Spinal cord (tissue), 9 donors: ENCODE measurements at regions not wholly inside any gene's neighbourhood (a gene's known extent, or its start where the extent isn't known, plus 50 kb on each side); places are given as distances from the start of the nearest gene placed in this dataset.

Experiments used
- DNase-seq, 6 donors: peaks; one replicate each; pipeline versions ENCODE4 v3.0.0 to v3.0.0-alpha.2; 2013 to 2015; ENCODE audit warnings: low spot score in 6 of 6, low read depth in 4 of 6
- H3K27ac ChIP-seq: one replicate; pipeline ENCODE4 v1.5.1; 2013; ENCODE audit warnings: low read depth, low read length, control low read depth
- H3K27me3 ChIP-seq: one replicate; pipeline ENCODE4 v1.6.1; 2013; ENCODE audit warnings: low read length; ENCODE audit not compliant: control insufficient read depth, insufficient read depth
- H3K36me3 ChIP-seq: one replicate; pipeline ENCODE4 v1.6.1; 2013; ENCODE audit warnings: low read length; ENCODE audit not compliant: control insufficient read depth, insufficient read depth
- H3K4me1 ChIP-seq: one replicate; pipeline ENCODE4 v1.6.1; 2013; ENCODE audit warnings: low read length; ENCODE audit not compliant: control insufficient read depth, insufficient read depth
- H3K4me3 ChIP-seq: one replicate; pipeline ENCODE4 v1.5.1; 2013; ENCODE audit warnings: low read depth, low read length, control low read depth
- H3K9me3 ChIP-seq: one replicate; pipeline ENCODE4 v1.6.1; 2013; ENCODE audit warnings: low read length; ENCODE audit not compliant: control insufficient read depth, insufficient read depth
- WGBS: methylation state at CpG from one replicate; pipeline ENCODE4 v1.1.5; 2013; ENCODE audit warnings: missing lambda C conversion rate; ENCODE audit not compliant: insufficient coverage; 5-methylcytosine and 5-hydroxymethylcytosine counted together
- donor health status: healthy.

GRCh38 chr5:54717870-54718269 is 200.3 kb downstream of the SNX18 start:
- no peak for DNase-seq
- H3K36me3 ChIP-seq: no peaks in the 10 kb centered on the region
- H3K4me3 ChIP-seq: no peak overlapping the region
- WGBS: 90% methylated on average over 2 of the region's 5 CpGs
- no peak overlapping the region for H3K27ac ChIP-seq
- peaks cover 3% of the 10 kb centered on the region for H3K9me3 ChIP-seq
- H3K4me1 ChIP-seq: peaks cover 12% of the 10 kb centered on the region
- no peaks in the 10 kb centered on the region for H3K27me3 ChIP-seq

- Histone ChIP-seq H3K36me3 (no peaks in the 10 kb centered on the region), H3K4me1 (peaks cover 12% of the 10 kb centered on the region), H3K9me3 (peaks cover 3% of the 10 kb centered on the region), H3K27me3 (no peaks in the 10 kb centered on the region), H3K4me3 (no peak overlapping the region), H3K27ac (no peak overlapping the region)
- DNase-seq: no peak
- no CpG with 5 or more reads among the region's 2 CpGs for WGBS
Observed at GRCh38 chr5:54717459-54717858, 199.9 kb downstream of the SNX18 start.

GRCh38 chr5:54713923-54714581 is 196.5 kb downstream of the SNX18 start:
- no peak for DNase-seq
- no CpG with 5 or more reads among the region's 4 CpGs for WGBS
- H3K4me1 ChIP-seq: peaks cover 4% of the 10 kb centered on the region

GRCh38 chr5:54709096-54709495 is 191.5 kb downstream of the SNX18 start:
- no peak for DNase-seq
- Histone ChIP-seq H3K36me3 (no peaks in the 10 kb centered on the region), H3K9me3 (no peaks in the 10 kb centered on the region), H3K27ac (no peak overlapping the region), H3K4me3 (no peak overlapping the region), H3K4me1 (no peaks in the 10 kb centered on the region), H3K27me3 (no peaks in the 10 kb centered on the region)
- 80% methylated on average over 1 of the region's 2 CpGs for WGBS

More at GRCh38 chr5:54713923-54714581, 196.5 kb downstream of the SNX18 start:
- no peaks in the 10 kb centered on the region for H3K27me3 ChIP-seq
- H3K36me3 ChIP-seq: no peaks in the 10 kb centered on the region
- no peak overlapping the region for H3K27ac ChIP-seq
- H3K9me3 ChIP-seq: peaks cover 3% of the 10 kb centered on the region
- no peak overlapping the region for H3K4me3 ChIP-seq

GRCh38 chr5:54707841-54708240 is 190.3 kb downstream of the SNX18 start:
- H3K27ac ChIP-seq: no peak overlapping the region
- no peaks in the 10 kb centered on the region for H3K9me3 ChIP-seq
- H3K4me3 ChIP-seq: no peak overlapping the region
- no peaks in the 10 kb centered on the region for H3K36me3 ChIP-seq
- WGBS: 54% methylated on average over 1 of the region's 2 CpGs
- H3K4me1 ChIP-seq: peaks cover 11% of the 10 kb centered on the region
- H3K27me3 ChIP-seq: no peaks in the 10 kb centered on the region
- no peak for DNase-seq

GRCh38 chr5:54705994-54706653 is 188.6 kb downstream of the SNX18 start:
- Histone ChIP-seq H3K4me1 (peaks cover 11% of the 10 kb centered on the region), H3K4me3 (no peak overlapping the region), H3K36me3 (no peaks in the 10 kb centered on the region), H3K27ac (no peak overlapping the region), H3K27me3 (no peaks in the 10 kb centered on the region), H3K9me3 (no peaks in the 10 kb centered on the region)
- DNase-seq: no peak
- WGBS: no CpG with 5 or more reads among the region's 1 CpG

- H3K4me1 ChIP-seq: peaks cover 11% of the 10 kb centered on the region
- no peak overlapping the region for H3K4me3 ChIP-seq
- DNase-seq: peak in 1 of 6 donors; percentile 9
- H3K9me3 ChIP-seq: no peaks in the 10 kb centered on the region
- H3K27ac ChIP-seq: no peak overlapping the region
- no peaks in the 10 kb centered on the region for H3K27me3 ChIP-seq
- WGBS: 71% methylated on average over 1 of the region's 3 CpGs
- H3K36me3 ChIP-seq: no peaks in the 10 kb centered on the region
Observed at GRCh38 chr5:54704825-54705224, 187.3 kb downstream of the SNX18 start.

- no CpG with 5 or more reads among the region's 1 CpG for WGBS
- H3K27me3 ChIP-seq: no peaks in the 10 kb centered on the region
- H3K36me3 ChIP-seq: no peaks in the 10 kb centered on the region
- peaks cover 11% of the 10 kb centered on the region for H3K4me1 ChIP-seq
- no peaks in the 10 kb centered on the region for H3K9me3 ChIP-seq
- DNase-seq: peak in 1 of 6 donors; percentile 61
- H3K4me3 ChIP-seq: no peak overlapping the region
- no peak overlapping the region for H3K27ac ChIP-seq
Observed at GRCh38 chr5:54704333-54704732, 186.8 kb downstream of the SNX18 start.

- Histone ChIP-seq H3K4me3 (no peak overlapping the region), H3K9me3 (no peaks in the 10 kb centered on the region), H3K27me3 (no peaks in the 10 kb centered on the region), H3K36me3 (no peaks in the 10 kb centered on the region), H3K27ac (peak overlapping the region; percentile 10), H3K4me1 (peaks cover 11% of the 10 kb centered on the region)
- DNase-seq: peak in 2 of 6 donors; percentile 40 to 41
- 39% methylated on average over 9 of the region's 10 CpGs for WGBS
Observed at GRCh38 chr5:54703565-54704255, 186.2 kb downstream of the SNX18 start.
